Endothelial cell of umbilical vein (primary cell): ENCODE measurements at regions not wholly inside any gene's neighbourhood (a gene's known extent, or its start where the extent isn't known, plus 50 kb on each side); places are given as distances from the start of the nearest gene placed in this dataset.

Experiments used
- BruUV-seq: library from RNA; stranded (reverse); fragments of 400-500 nt; replicated peaks from 2 replicates; lab custom pipeline; 2021; lab: Mats Ljungman, UMichigan
- CTCF ChIA-PET: fragments of 300-600, 350-600 bp; sonication (Branson Sonifier 250); formaldehyde crosslinking; loops from one replicate; lab custom pipeline; 2021; ENCODE audit warnings: antibody characterized with exemption, inconsistent platforms; lab: Charles Lee
- POLR2A ChIA-PET: fragments of 300-600, 350-600 bp; sonication (Branson Sonifier 250); formaldehyde crosslinking; loops from one replicate; lab custom pipeline; 2021; ENCODE audit warnings: antibody characterized with exemption, inconsistent platforms; lab: Charles Lee
- DNase-seq: peaks from one replicate; pipeline ENCODE4 v3.0.0-alpha.2; 2011; ENCODE audit warnings: low read depth, low spot score
- FAIRE-seq: peaks from 2 replicates; lab custom pipeline; 2011; peaks lifted over from hg19 to GRCh38; lab: Jason Lieb, UNC
- H2AFZ ChIP-seq: 2 replicates; pipeline ENCODE4 v1.6.0; 2012; ENCODE audit warnings: low read depth, low read length, control low read depth, inconsistent platforms
- H3K27ac ChIP-seq: 2 replicates; pipeline ENCODE4 v1.5.1; 2011; ENCODE audit warnings: low read depth, mild to moderate bottlenecking, control low read depth, low read length, moderate library complexity; ENCODE audit not compliant: insufficient read depth
- H3K27me3 ChIP-seq, 2 experiments: 2 replicates each; pipeline versions ENCODE4 v1.6.0 to v1.6.1; 2011; ENCODE audit warnings: low read length in 2 of 2, mixed read lengths in 1 of 2; ENCODE audit not compliant: control insufficient read depth in 2 of 2, insufficient read depth in 2 of 2
- H3K36me3 ChIP-seq, 2 experiments: 2 replicates in 1 of 2; 3 replicates in 1 of 2; pipeline ENCODE4 v1.5.1; 2011; ENCODE audit warnings: low read length in 2 of 2, mild to moderate bottlenecking in 1 of 2, moderate library complexity in 1 of 2; ENCODE audit not compliant: control insufficient read depth in 2 of 2, insufficient read depth in 2 of 2; ENCODE audit errors: extremely low read depth in 1 of 2
- H3K4me1 ChIP-seq: 3 replicates; pipeline ENCODE4 v1.5.1; 2011; ENCODE audit warnings: mild to moderate bottlenecking, low read length; ENCODE audit not compliant: control insufficient read depth, insufficient read depth; ENCODE audit errors: extremely low read depth
- H3K4me2 ChIP-seq: 2 replicates; pipeline ENCODE4 v1.6.1; 2011; ENCODE audit warnings: low read length, control low read depth, mixed read lengths; ENCODE audit not compliant: insufficient read depth
- H3K4me3 ChIP-seq, 3 experiments: fragments of 200-600 bp in 1 of 3; sonication (generic), shearing (Covaris generic) in 1 of 3; replicated peaks in 1 of 3; 2 replicates each; pipeline ENCODE4 v1.5.1; 2011 to 2016; ENCODE audit warnings: control low read depth in 3 of 3, low read length in 3 of 3, mild to moderate bottlenecking in 2 of 3, inconsistent platforms in 1 of 3, low read depth in 1 of 3, moderate library complexity in 1 of 3; ENCODE audit not compliant: insufficient read depth in 1 of 3
- H3K79me2 ChIP-seq: 2 replicates; pipeline ENCODE4 v1.6.0; 2012; ENCODE audit warnings: low read length, inconsistent platforms; ENCODE audit not compliant: control insufficient read depth, insufficient read depth
- H3K9ac ChIP-seq: replicated peaks from 2 replicates; pipeline ENCODE3; 2011; ENCODE audit warnings: low read length, control low read depth; ENCODE audit not compliant: insufficient read depth; ENCODE audit errors: extremely low read depth
- H3K9me1 ChIP-seq: replicated peaks from 3 replicates; pipeline ENCODE4 v1.6.0; 2011; ENCODE audit warnings: mild to moderate bottlenecking, low read length; ENCODE audit not compliant: control insufficient read depth, insufficient read depth; ENCODE audit errors: extremely low read depth
- H3K9me3 ChIP-seq: replicated peaks from 2 replicates; pipeline ENCODE4 v1.5.1; 2012; ENCODE audit warnings: low read length, inconsistent platforms; ENCODE audit not compliant: control insufficient read depth, insufficient read depth
- H4K20me1 ChIP-seq: replicated peaks from 2 replicates; pipeline ENCODE3; 2011; ENCODE audit warnings: mild to moderate bottlenecking, low read length; ENCODE audit not compliant: control insufficient read depth, insufficient read depth; ENCODE audit errors: extremely low read depth
- CTCF ChIP-seq, 2 donors: IDR thresholded peaks; 1 replicate in 1 of 2; 2 replicates in 1 of 2; pipeline ENCODE4 v1.5.1; 2011; ENCODE audit warnings: low read length in 2 of 2, mild to moderate bottlenecking in 2 of 2, moderate library complexity in 2 of 2, control low read depth in 1 of 2, inconsistent platforms in 1 of 2, low read depth in 1 of 2; ENCODE audit not compliant: insufficient read depth in 1 of 2; ENCODE audit errors: extremely low read depth in 1 of 2
- EZH2 ChIP-seq: IDR thresholded peaks from 2 replicates; pipeline ENCODE4 v1.6.1; 2012; ENCODE audit warnings: borderline replicate concordance, low read depth, mild to moderate bottlenecking, moderate library complexity, low read length, inconsistent platforms; ENCODE audit not compliant: severe bottlenecking
- FOS ChIP-seq: IDR thresholded peaks from 2 replicates; pipeline ENCODE4 v1.6.1; 2011; ENCODE audit warnings: mild to moderate bottlenecking, low read length, moderate library complexity, borderline replicate concordance; ENCODE audit not compliant: insufficient read depth
- GATA2 ChIP-seq: IDR thresholded peaks from 2 replicates; pipeline ENCODE4 v1.7.0; 2011; ENCODE audit warnings: low read depth, mild to moderate bottlenecking, moderate library complexity, mixed read lengths, low read length; ENCODE audit not compliant: insufficient read length, insufficient read depth
- JUN ChIP-seq: IDR thresholded peaks from 2 replicates; pipeline ENCODE4 v1.6.1; 2011; ENCODE audit warnings: borderline replicate concordance, low read depth; ENCODE audit not compliant: insufficient read length, insufficient read depth
- MAX ChIP-seq: IDR thresholded peaks from 2 replicates; pipeline ENCODE4 v1.6.1; 2011; ENCODE audit not compliant: insufficient read depth, insufficient read length
- MYC ChIP-seq: IDR thresholded peaks from one replicate; pipeline ENCODE4 v1.6.1; 2011; ENCODE audit warnings: mild to moderate bottlenecking, low read depth, low read length
- POLR2A ChIP-seq: IDR thresholded peaks from 2 replicates; pipeline ENCODE4 v1.6.1; 2012; ENCODE audit warnings: low read depth, mild to moderate bottlenecking, control low read depth, low read length
- POLR2AphosphoS5 ChIP-seq: IDR thresholded peaks from 2 replicates; pipeline ENCODE4 v1.6.1; 2012; ENCODE audit warnings: low read depth, mild to moderate bottlenecking, control low read depth, low read length, moderate library complexity; ENCODE audit not compliant: insufficient read depth
- dilution Hi-C: fragments of 300-500 bp; cut with MboI; formaldehyde crosslinking; loops from one replicate; pipeline ENCODE4 v1.15.0; 2019; ENCODE audit warnings: low sequenced_read_pairs; ENCODE audit not compliant: extremely low pct_ligation_motif_present
- intact Hi-C: fragments of 100-400 bp; cut with micrococcal nuclease; formaldehyde crosslinking; loops from one replicate; pipeline ENCODE4 v1.10.0; 2022

DNA sequence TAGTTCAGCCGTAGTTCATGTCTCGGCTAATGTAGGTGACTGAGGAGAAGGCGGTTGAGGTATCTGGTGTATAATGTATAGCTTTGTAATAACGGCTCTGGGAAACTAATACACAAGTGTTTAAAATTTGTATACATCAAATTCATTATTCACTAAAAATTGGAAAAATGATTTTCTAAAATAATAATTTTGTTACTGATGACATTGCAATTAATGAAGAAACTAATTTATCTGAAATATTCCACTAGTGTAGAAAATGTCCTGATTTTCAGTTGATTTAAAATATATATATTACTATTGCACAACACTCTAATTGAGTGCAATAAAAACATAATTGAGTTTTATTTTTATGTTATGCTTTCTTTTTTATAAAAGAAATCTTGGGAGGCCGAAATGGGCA lies 823.0 kb downstream of the TAF11L14 start:
- Histone ChIP-seq H3K79me2 (no peaks in the 10 kb centered on the region), H3K9me3 (no peaks in the 10 kb centered on the region), H3K9me1 (no peaks in the 10 kb centered on the region), H3K27me3 (no peaks in the 10 kb centered on the region), H3K4me3 (no peak overlapping the region), H3K27ac (no peak overlapping the region), H3K36me3 (no peaks in the 10 kb centered on the region), H2AFZ (no peak overlapping the region), H3K4me1 (no peaks in the 10 kb centered on the region), H4K20me1 (no peaks in the 10 kb centered on the region), H3K4me2 (no peak overlapping the region), H3K9ac (no peak overlapping the region)
- CTCF ChIA-PET: no interaction called here
- intact Hi-C loops (no loop called here), dilution Hi-C loops (no loop called here)
- FAIRE-seq (no peak), DNase-seq (no peak)
- POLR2A ChIA-PET: no interaction called here
- TF ChIP-seq POLR2A: no peak
- no peak for TF ChIP-seq JUN
- TF ChIP-seq MAX: no peak
- no peak for TF ChIP-seq MYC
- no peak for TF ChIP-seq CTCF (IDR thresholded peaks at IDR 0.05; ENCODE audit: extremely low read depth in 1 of 2, insufficient read depth in 1 of 2, low read depth in 1 of 2, low read length in 2 of 2)
- TF ChIP-seq EZH2: no peak
- no peak for TF ChIP-seq GATA2
- TF ChIP-seq POLR2AphosphoS5: no peak
- TF ChIP-seq FOS: no peak
- no TSS peak for BruUV-seq
